ENCODE measurements at regions not wholly inside any gene's neighbourhood (a gene's known extent, or its start where the extent isn't known, plus 50 kb on each side); places are given as distances from the start of the nearest gene placed in this dataset.

- TF ChIP-seq POLR2AphosphoS5 (IDR thresholded peaks at IDR 0.05): no peak
- TF ChIP-seq EP300 (IDR thresholded peaks at IDR 0.05): no peak
Observed at GRCh38 chr4:32423267-32423666, 1703.1 kb downstream of the PCDH7 start.

Measured in stomach (tissue), 4 donors.